Sigmoid colon (tissue), 4 donors: ENCODE measurements at regions not wholly inside any gene's neighbourhood (a gene's known extent, or its start where the extent isn't known, plus 50 kb on each side); places are given as distances from the start of the nearest gene placed in this dataset.

Experiments used
- POLR2A ChIP-seq, 2 donors: fragments of 450-650 bp; IDR thresholded peaks; one replicate each; pipeline ENCODE4 v1.6.1; 2016; ENCODE audit warnings: antibody characterized with exemption in 2 of 2, mild to moderate bottlenecking in 2 of 2, moderate library complexity in 2 of 2
- POLR2AphosphoS5 ChIP-seq, 4 donors: sonication (generic); formaldehyde crosslinking; IDR thresholded peaks; one replicate each; pipeline ENCODE4 v1.6.1; 2017; ENCODE audit warnings: antibody characterized with exemption in 4 of 4
- TF ChIP-seq, protein P1 (sequence below), 4 experiments: fragments of 450-650 bp in 3 of 4; fragments of 200-600 bp in 1 of 4; IDR thresholded peaks; one replicate each; pipeline ENCODE4 v1.5.1; 2016 to 2019; ENCODE audit warnings: antibody characterized with exemption in 4 of 4, mild to moderate bottlenecking in 3 of 4, moderate library complexity in 2 of 4

GRCh38 chr7:152911226-152911560 is 151.6 kb downstream of the ACTR3B start:
- TF ChIP-seq POLR2AphosphoS5 (IDR thresholded peaks at IDR 0.05) (no peak), POLR2A (IDR thresholded peaks at IDR 0.05) (no peak)
- TF ChIP-seq, protein P1, sequence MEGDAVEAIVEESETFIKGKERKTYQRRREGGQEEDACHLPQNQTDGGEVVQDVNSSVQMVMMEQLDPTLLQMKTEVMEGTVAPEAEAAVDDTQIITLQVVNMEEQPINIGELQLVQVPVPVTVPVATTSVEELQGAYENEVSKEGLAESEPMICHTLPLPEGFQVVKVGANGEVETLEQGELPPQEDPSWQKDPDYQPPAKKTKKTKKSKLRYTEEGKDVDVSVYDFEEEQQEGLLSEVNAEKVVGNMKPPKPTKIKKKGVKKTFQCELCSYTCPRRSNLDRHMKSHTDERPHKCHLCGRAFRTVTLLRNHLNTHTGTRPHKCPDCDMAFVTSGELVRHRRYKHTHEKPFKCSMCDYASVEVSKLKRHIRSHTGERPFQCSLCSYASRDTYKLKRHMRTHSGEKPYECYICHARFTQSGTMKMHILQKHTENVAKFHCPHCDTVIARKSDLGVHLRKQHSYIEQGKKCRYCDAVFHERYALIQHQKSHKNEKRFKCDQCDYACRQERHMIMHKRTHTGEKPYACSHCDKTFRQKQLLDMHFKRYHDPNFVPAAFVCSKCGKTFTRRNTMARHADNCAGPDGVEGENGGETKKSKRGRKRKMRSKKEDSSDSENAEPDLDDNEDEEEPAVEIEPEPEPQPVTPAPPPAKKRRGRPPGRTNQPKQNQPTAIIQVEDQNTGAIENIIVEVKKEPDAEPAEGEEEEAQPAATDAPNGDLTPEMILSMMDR (IDR thresholded peaks at IDR 0.05): no peak
